AG04449 (cell line): ENCODE measurements at regions not wholly inside any gene's neighbourhood (a gene's known extent, or its start where the extent isn't known, plus 50 kb on each side); places are given as distances from the start of the nearest gene placed in this dataset.
"Not testable (repeated sequence)": the region's sequence is repeated elsewhere in the genome, so short reads cannot be mapped to it uniquely, and the experiment has no call there.

ENCODE experiments used
- CTCF ChIA-PET: fragments of 350-600 bp; formaldehyde crosslinking; extraction: SDS; loops from one replicate; lab custom pipeline; 2021; ENCODE audit warnings: antibody characterized with exemption; lab: Yijun Ruan, JAX
- POLR2A ChIA-PET: fragments of 400-600, 350-600 bp; formaldehyde crosslinking; extraction: SDS; loops from one replicate; lab custom pipeline; 2020; ENCODE audit warnings: antibody characterized with exemption, inconsistent platforms; lab: Yijun Ruan, JAX
- DNase-seq: peaks from one replicate; pipeline ENCODE4 v3.0.0-alpha.2; 2010; ENCODE audit warnings: low read depth, low spot score
- H3K4me3 ChIP-seq: 2 replicates; pipeline ENCODE4 v1.5.1; 2011; ENCODE audit warnings: low read depth, mild to moderate bottlenecking, control low read depth, low read length
- CTCF ChIP-seq: IDR thresholded peaks from one replicate; pipeline ENCODE4 v1.5.1; 2011; ENCODE audit warnings: mild to moderate bottlenecking, moderate library complexity, low read length, control low read depth, inconsistent platforms; ENCODE audit not compliant: insufficient read depth; ENCODE audit errors: missing control alignments

GRCh38 chr4:160745126-160745525 is 1418.7 kb downstream of the FSTL5 start:
- DNase-seq = no peak
- no peak overlapping the region for H3K4me3 ChIP-seq
- TF ChIP-seq CTCF = no peak
- ChIA-PET CTCF (no interaction called here), POLR2A (no interaction called here)

- CTCF ChIA-PET, H3K4me3 ChIP-seq, POLR2A ChIA-PET, DNase-seq: not testable (repeated sequence)
Observed at GRCh38 chr4:160746585-160746984, 1417.2 kb downstream of the FSTL5 start.

GRCh38 chr4:160772668-160773067 is 1391.1 kb downstream of the FSTL5 start:
- CTCF ChIA-PET = no interaction called here
- POLR2A ChIA-PET = no interaction called here
- H3K4me3 ChIP-seq = no peak overlapping the region
- no peak for TF ChIP-seq CTCF
- no peak for DNase-seq

DNA sequence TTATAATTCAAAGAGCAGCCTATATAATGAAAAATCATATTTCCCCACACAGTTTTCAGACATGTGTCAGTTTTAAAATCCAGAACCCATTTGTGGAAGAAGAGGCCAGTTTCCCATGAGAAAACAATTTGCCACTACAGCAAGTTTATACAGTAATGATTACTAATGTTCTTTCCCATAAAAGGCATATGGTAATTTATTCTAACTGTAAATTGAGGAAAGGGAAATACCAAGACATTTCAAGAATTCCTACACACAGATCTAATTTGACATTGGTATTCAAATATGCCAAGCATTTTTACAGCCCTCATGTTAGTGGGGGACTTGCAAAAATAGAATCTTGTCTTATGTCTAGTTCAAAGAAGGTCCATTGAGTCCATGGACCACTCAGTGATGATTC is 1368.6 kb downstream of the FSTL5 start:
- CTCF ChIA-PET = no interaction called here
- no peak for TF ChIP-seq CTCF
- H3K4me3 ChIP-seq = no peak overlapping the region
- no peak for DNase-seq
- POLR2A ChIA-PET = no interaction called here

- CTCF ChIA-PET = no interaction called here
- no peak for TF ChIP-seq CTCF
Observed at GRCh38 chr4:160808174-160808573, 1355.6 kb downstream of the FSTL5 start.

GRCh38 chr4:160809576-160809975 is 1354.2 kb downstream of the FSTL5 start:
- POLR2A ChIA-PET = no interaction called here
- CTCF ChIA-PET = no interaction called here
- no peak overlapping the region for H3K4me3 ChIP-seq

More at GRCh38 chr4:160808174-160808573, 1355.6 kb downstream of the FSTL5 start:
- POLR2A ChIA-PET = no interaction called here
- DNase-seq = no peak
- no peak overlapping the region for H3K4me3 ChIP-seq

More at GRCh38 chr4:160809576-160809975, 1354.2 kb downstream of the FSTL5 start:
- DNase-seq = no peak
- TF ChIP-seq CTCF = no peak
